ENCODE measurements at regions not wholly inside any gene's neighbourhood (a gene's known extent, or its start where the extent isn't known, plus 50 kb on each side); places are given as distances from the start of the nearest gene placed in this dataset.
"Not testable (repeated sequence)": the region's sequence is repeated elsewhere in the genome, so short reads cannot be mapped to it uniquely, and the experiment has no call there.

DNA sequence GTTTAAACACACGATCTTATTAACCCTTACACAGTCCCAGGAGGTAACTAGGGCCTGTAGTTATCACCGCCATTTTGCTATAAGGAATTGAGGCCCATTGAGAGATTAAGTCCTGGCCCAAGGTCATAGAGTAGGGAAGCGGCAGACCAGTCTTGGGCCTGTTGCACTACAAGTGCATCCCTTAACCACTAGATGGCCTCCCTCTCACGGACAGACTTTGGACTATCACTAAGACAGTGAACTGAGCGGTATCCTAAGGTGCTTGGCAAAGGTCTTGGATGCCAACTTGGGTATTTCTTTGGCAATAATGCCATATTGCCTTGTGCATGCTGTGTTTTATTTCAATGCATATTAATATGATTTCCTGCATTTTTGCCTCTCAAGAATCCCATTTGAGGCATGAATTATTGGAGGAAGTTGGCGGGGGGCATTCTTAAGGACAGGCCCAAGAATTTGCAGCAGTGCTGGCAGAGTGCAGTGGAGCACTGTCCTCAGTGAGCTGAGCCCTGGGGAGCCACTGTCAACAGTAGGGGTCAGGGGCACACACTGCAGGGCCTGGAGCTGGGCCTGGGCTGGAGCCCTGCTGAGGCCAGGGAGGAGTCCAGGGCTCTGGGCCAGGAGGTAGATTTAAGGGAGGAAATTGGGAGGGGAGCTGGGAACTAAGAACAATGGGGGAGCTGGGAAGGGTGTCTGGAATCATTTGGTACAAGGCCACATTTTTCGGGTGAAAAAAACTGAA lies 147.4 kb downstream of the SMIM20 start:
- no TSS peak for BruUV-seq (replicated peaks)
- TF ChIP-seq, protein P1, sequence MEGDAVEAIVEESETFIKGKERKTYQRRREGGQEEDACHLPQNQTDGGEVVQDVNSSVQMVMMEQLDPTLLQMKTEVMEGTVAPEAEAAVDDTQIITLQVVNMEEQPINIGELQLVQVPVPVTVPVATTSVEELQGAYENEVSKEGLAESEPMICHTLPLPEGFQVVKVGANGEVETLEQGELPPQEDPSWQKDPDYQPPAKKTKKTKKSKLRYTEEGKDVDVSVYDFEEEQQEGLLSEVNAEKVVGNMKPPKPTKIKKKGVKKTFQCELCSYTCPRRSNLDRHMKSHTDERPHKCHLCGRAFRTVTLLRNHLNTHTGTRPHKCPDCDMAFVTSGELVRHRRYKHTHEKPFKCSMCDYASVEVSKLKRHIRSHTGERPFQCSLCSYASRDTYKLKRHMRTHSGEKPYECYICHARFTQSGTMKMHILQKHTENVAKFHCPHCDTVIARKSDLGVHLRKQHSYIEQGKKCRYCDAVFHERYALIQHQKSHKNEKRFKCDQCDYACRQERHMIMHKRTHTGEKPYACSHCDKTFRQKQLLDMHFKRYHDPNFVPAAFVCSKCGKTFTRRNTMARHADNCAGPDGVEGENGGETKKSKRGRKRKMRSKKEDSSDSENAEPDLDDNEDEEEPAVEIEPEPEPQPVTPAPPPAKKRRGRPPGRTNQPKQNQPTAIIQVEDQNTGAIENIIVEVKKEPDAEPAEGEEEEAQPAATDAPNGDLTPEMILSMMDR (conservative IDR thresholded peaks at IDR 0.05): peak; percentile 73
- TF ChIP-seq EZH2 (IDR thresholded peaks at IDR 0.05; ENCODE audit: low read depth): no peak
- Histone ChIP-seq H3K9me2 (ENCODE audit: insufficient read depth) (no peaks in the 10 kb centered on the region), H3K79me2 (ENCODE audit: low read depth) (no peaks in the 10 kb centered on the region), H3K36me3 (ENCODE audit: low read depth) (no peaks in the 10 kb centered on the region), H3K4me2 (no peak overlapping the region), H3F3A (ENCODE audit: insufficient read depth, low read depth) (no peaks in the 10 kb centered on the region), H2AFZ (no peak overlapping the region), H4K20me1 (ENCODE audit: insufficient read depth) (no peaks in the 10 kb centered on the region), H3K27ac (no peak overlapping the region), H3K27me3 (ENCODE audit: insufficient read depth, low read depth) (no peaks in the 10 kb centered on the region), H3K4me3 (no peak overlapping the region), H3K4me1 (replicated peaks; ENCODE audit: insufficient read depth) (no peaks in the 10 kb centered on the region), H3K9me3 (ENCODE audit: insufficient read depth, low read depth) (no peaks in the 10 kb centered on the region)
- CTCF ChIA-PET: interaction anchor here (0.6 kb wide), 1 partner anchor 128 kb away, joined by 5 read pairs; no protein-coding TSS in a partner anchor
- intact Hi-C loops (cut with micrococcal nuclease; ENCODE audit: unreplicated experiment): loop anchor here (1.0 to 2.0 kb wide), 3 partner anchors 73 to 349 kb away; no protein-coding TSS in a partner anchor
- POLR2A ChIA-PET (ENCODE audit: unreplicated experiment): no interaction called here
- peak; percentile 31 to 41 for DNase-seq

DNA sequence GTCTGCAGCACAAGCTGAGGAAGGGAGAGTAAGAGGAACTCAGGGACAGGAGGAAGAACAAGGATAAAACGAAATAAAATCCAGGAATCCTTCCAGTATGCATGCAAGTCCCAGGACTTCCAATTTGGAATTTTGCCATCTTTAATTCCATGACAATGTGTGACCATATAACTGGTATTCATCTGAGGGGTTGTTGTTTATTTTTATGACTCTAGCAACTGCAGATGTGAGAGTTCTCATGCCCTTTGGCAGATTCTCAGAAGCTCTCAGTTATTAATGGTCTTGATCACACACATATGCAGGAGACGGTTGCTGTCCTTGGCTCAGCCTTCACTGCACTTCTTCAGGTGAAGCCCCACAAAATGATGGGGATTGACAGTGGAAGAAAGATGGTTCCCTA lies 148.2 kb downstream of the SMIM20 start:
- H3K4me2 ChIP-seq: no peak overlapping the region
- intact Hi-C loops (cut with micrococcal nuclease; ENCODE audit: unreplicated experiment): no loop called here
- no TSS peak for BruUV-seq (replicated peaks)
- no peaks in the 10 kb centered on the region for H3K27me3 ChIP-seq (ENCODE audit: insufficient read depth, low read depth)
- H4K20me1 ChIP-seq (ENCODE audit: insufficient read depth): no peaks in the 10 kb centered on the region
- H3K79me2 ChIP-seq (ENCODE audit: low read depth): no peaks in the 10 kb centered on the region
- no peak overlapping the region for H3K4me3 ChIP-seq
- no peaks in the 10 kb centered on the region for H3K36me3 ChIP-seq (ENCODE audit: low read depth)
- no peak for DNase-seq
- POLR2A ChIA-PET (ENCODE audit: unreplicated experiment): no interaction called here
- CTCF ChIA-PET: interaction anchor here (0.6 kb wide), 1 partner anchor 349 kb away, joined by 3 read pairs; no protein-coding TSS in a partner anchor
- H3K27ac ChIP-seq: no peak overlapping the region
- H3F3A ChIP-seq (ENCODE audit: insufficient read depth, low read depth): no peaks in the 10 kb centered on the region
- TF ChIP-seq EZH2 (IDR thresholded peaks at IDR 0.05; ENCODE audit: low read depth): no peak
- TF ChIP-seq, protein P1 (conservative IDR thresholded peaks at IDR 0.05): no peak
- no peaks in the 10 kb centered on the region for H3K4me1 ChIP-seq (replicated peaks; ENCODE audit: insufficient read depth)
- no peaks in the 10 kb centered on the region for H3K9me2 ChIP-seq (ENCODE audit: insufficient read depth)
- no peak overlapping the region for H2AFZ ChIP-seq
- H3K9me3 ChIP-seq (ENCODE audit: insufficient read depth, low read depth): no peaks in the 10 kb centered on the region

DNA sequence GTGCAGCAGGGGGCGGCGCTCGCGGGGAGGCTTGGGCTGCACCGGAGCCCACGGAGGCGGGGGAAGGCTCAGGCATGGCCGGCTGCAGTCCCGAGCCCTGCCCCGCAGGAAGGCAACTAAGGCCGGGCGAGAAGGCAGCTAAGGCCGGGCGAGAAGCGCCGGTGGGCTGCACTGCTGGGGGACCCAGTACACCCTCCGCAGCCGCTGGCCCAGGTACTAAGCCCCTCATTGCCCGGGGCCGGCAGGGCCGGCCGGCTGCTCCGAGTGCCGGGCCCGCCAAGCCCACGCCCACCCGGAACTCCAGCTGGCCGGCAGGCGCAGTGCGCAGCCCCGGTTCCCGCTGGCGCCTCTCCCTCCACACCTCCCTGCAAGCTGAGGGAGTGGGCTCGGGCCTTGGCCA lies 150.0 kb downstream of the SMIM20 start:
- H3K9me2 ChIP-seq (ENCODE audit: insufficient read depth); H2AFZ ChIP-seq; BruUV-seq (replicated peaks); H3K4me3 ChIP-seq; H3K4me2 ChIP-seq; H3K4me1 ChIP-seq (replicated peaks; ENCODE audit: insufficient read depth); intact Hi-C loops (cut with micrococcal nuclease; ENCODE audit: unreplicated experiment); H3K27me3 ChIP-seq (ENCODE audit: insufficient read depth, low read depth); DNase-seq; CTCF ChIA-PET; H3F3A ChIP-seq (ENCODE audit: insufficient read depth, low read depth); H3K27ac ChIP-seq; H3K9me3 ChIP-seq (ENCODE audit: insufficient read depth, low read depth); H3K79me2 ChIP-seq (ENCODE audit: low read depth); POLR2A ChIA-PET (ENCODE audit: unreplicated experiment); H4K20me1 ChIP-seq (ENCODE audit: insufficient read depth); H3K36me3 ChIP-seq (ENCODE audit: low read depth): not testable (repeated sequence)

Measured in PC-9 (cell line).